H9 (cell line): ENCODE measurements at regions not wholly inside any gene's neighbourhood (a gene's known extent, or its start where the extent isn't known, plus 50 kb on each side); places are given as distances from the start of the nearest gene placed in this dataset.

Experiments used
- DNase-seq: peaks from one replicate; pipeline ENCODE4 v3.0.0-alpha.2; 2017
- H2AFZ ChIP-seq: one replicate; pipeline ENCODE4 v1.6.1; 2013; ENCODE audit warnings: mild to moderate bottlenecking, low read length, control low read depth, moderate library complexity
- H2AK5ac ChIP-seq: 2 replicates; pipeline ENCODE4 v1.6.1; 2013; ENCODE audit warnings: low read length, control low read depth, mixed read lengths; ENCODE audit not compliant: insufficient read length
- H2BK120ac ChIP-seq: one replicate; pipeline ENCODE4 v1.6.1; 2013; ENCODE audit warnings: low read depth, mild to moderate bottlenecking, low read length, control low read depth, inconsistent platforms; ENCODE audit not compliant: poor library complexity, severe bottlenecking
- H2BK12ac ChIP-seq: 2 replicates; pipeline ENCODE4 v1.6.1; 2013; ENCODE audit warnings: low read length, control low read depth, mixed read lengths, low read depth; ENCODE audit not compliant: insufficient read length
- H2BK15ac ChIP-seq: 2 replicates; pipeline ENCODE4 v1.6.1; 2013; ENCODE audit warnings: low read depth, low read length, control low read depth
- H2BK20ac ChIP-seq: one replicate; pipeline ENCODE4 v1.6.1; 2013; ENCODE audit warnings: low read depth, mild to moderate bottlenecking, low read length, control low read depth, inconsistent platforms; ENCODE audit not compliant: poor library complexity, severe bottlenecking
- H2BK5ac ChIP-seq: 2 replicates; pipeline ENCODE4 v1.6.1; 2013; ENCODE audit warnings: low read length, control low read depth, mixed read lengths; ENCODE audit not compliant: insufficient read length
- H3K14ac ChIP-seq: 2 replicates; pipeline ENCODE4 v1.6.1; 2013; ENCODE audit warnings: low read length, control low read depth; ENCODE audit not compliant: insufficient read depth
- H3K18ac ChIP-seq: 2 replicates; pipeline ENCODE4 v1.6.1; 2013; ENCODE audit warnings: low read depth, mild to moderate bottlenecking, mixed read lengths, low read length, control low read depth; ENCODE audit not compliant: insufficient read length
- H3K23ac ChIP-seq: 2 replicates; pipeline ENCODE4 v1.6.1; 2013; ENCODE audit warnings: low read length, control low read depth, mixed read lengths, low read depth; ENCODE audit not compliant: insufficient read length
- H3K23me2 ChIP-seq: 2 replicates; pipeline ENCODE4 v1.6.1; 2013; ENCODE audit warnings: low read depth, mild to moderate bottlenecking, mixed read lengths, low read length, control low read depth; ENCODE audit not compliant: insufficient read length, poor library complexity, severe bottlenecking
- H3K27ac ChIP-seq: 2 replicates; pipeline ENCODE4 v1.5.1; 2013; ENCODE audit warnings: low read length, control low read depth, mixed read lengths, low read depth; ENCODE audit not compliant: insufficient read length
- H3K27me3 ChIP-seq: 2 replicates; pipeline ENCODE4 v1.6.1; 2013; ENCODE audit warnings: low read length, control low read depth, inconsistent platforms; ENCODE audit not compliant: insufficient read depth
- H3K4ac ChIP-seq: 2 replicates; pipeline ENCODE4 v1.6.1; 2013; ENCODE audit warnings: low read depth, mild to moderate bottlenecking, control low read depth, inconsistent platforms, low read length, moderate library complexity
- H3K4me1 ChIP-seq: 2 replicates; pipeline ENCODE4 v1.6.1; 2013; ENCODE audit warnings: low read length, control low read depth, inconsistent platforms; ENCODE audit not compliant: insufficient read depth
- H3K4me2 ChIP-seq: 2 replicates; pipeline ENCODE4 v1.6.1; 2013; ENCODE audit warnings: low read length, control low read depth, mixed read lengths; ENCODE audit not compliant: insufficient read length, insufficient read depth
- H3K56ac ChIP-seq: 2 replicates; pipeline ENCODE4 v1.6.1; 2013; ENCODE audit warnings: low read depth, mild to moderate bottlenecking, mixed read lengths, low read length, control low read depth; ENCODE audit not compliant: insufficient read length
- H3K79me1 ChIP-seq: 2 replicates; pipeline ENCODE4 v1.6.1; 2013; ENCODE audit warnings: low read depth, mild to moderate bottlenecking, moderate library complexity, low read length, control low read depth, inconsistent platforms; ENCODE audit not compliant: insufficient read depth, poor library complexity, severe bottlenecking
- H3K79me2 ChIP-seq: 2 replicates; pipeline ENCODE4 v1.6.1; 2013; ENCODE audit warnings: low read length, control low read depth, inconsistent platforms; ENCODE audit not compliant: insufficient read depth
- H3K9ac ChIP-seq: 2 replicates; pipeline ENCODE4 v1.6.1; 2013; ENCODE audit warnings: low read length, control low read depth, mixed read lengths; ENCODE audit not compliant: insufficient read length; ENCODE audit errors: extremely low read depth
- H3K9me3 ChIP-seq: one replicate; pipeline ENCODE4 v1.6.1; 2013; ENCODE audit warnings: low read depth, low read length, inconsistent platforms; ENCODE audit not compliant: control insufficient read depth
- H3T11ph ChIP-seq: one replicate; pipeline ENCODE4 v1.6.1; 2013; ENCODE audit warnings: mild to moderate bottlenecking, low read length, control low read depth, inconsistent platforms
- H4K20me1 ChIP-seq: one replicate; pipeline ENCODE4 v1.6.1; 2013; ENCODE audit not compliant: control insufficient read depth, insufficient read length, insufficient read depth
- H4K5ac ChIP-seq: 2 replicates; pipeline ENCODE4 v1.6.1; 2013; ENCODE audit warnings: low read depth, mild to moderate bottlenecking, mixed read lengths, low read length, control low read depth; ENCODE audit not compliant: insufficient read length
- H4K8ac ChIP-seq: replicated peaks from 2 replicates; pipeline ENCODE4 v1.6.1; 2013; ENCODE audit warnings: low read length, control low read depth, mixed read lengths, low read depth; ENCODE audit not compliant: insufficient read length
- H4K91ac ChIP-seq: 2 replicates; pipeline ENCODE4 v1.6.1; 2013; ENCODE audit warnings: low read depth, mild to moderate bottlenecking, moderate library complexity, mixed read lengths, low read length, control low read depth; ENCODE audit not compliant: insufficient read length
- H3K27ac Mint-ChIP-seq, 3 experiments: 2 replicates in 2 of 3; 3 replicates in 1 of 3; pipeline ENCODE4 v1.8.0; 2020 to 2021; ENCODE audit warnings: mixed read lengths in 3 of 3, mild to moderate bottlenecking in 1 of 3, moderate library complexity in 1 of 3
- H3K27me3 Mint-ChIP-seq: 2 replicates; pipeline ENCODE4 v1.8.0; 2021; ENCODE audit warnings: low read depth, mild to moderate bottlenecking, moderate library complexity, mixed read lengths
- H3K36me3 Mint-ChIP-seq, 3 experiments: 2 replicates in 2 of 3; 3 replicates in 1 of 3; pipeline ENCODE4 v1.8.0; 2020 to 2021; ENCODE audit warnings: low read depth in 3 of 3, mixed read lengths in 3 of 3; ENCODE audit not compliant: insufficient read depth in 1 of 3
- H3K4me1 Mint-ChIP-seq, 2 experiments: 2 replicates each; pipeline ENCODE4 v1.8.0; 2020; ENCODE audit warnings: mixed read lengths in 2 of 2
- H3K4me3 Mint-ChIP-seq, 2 experiments: 2 replicates in 1 of 2; 3 replicates in 1 of 2; pipeline ENCODE4 v1.8.0; 2020 to 2021; ENCODE audit warnings: mild to moderate bottlenecking in 2 of 2, mixed read lengths in 2 of 2, moderate library complexity in 1 of 2
- H3K9me3 Mint-ChIP-seq, 2 experiments: 2 replicates in 1 of 2; 3 replicates in 1 of 2; pipeline ENCODE4 v1.8.0; 2020; ENCODE audit warnings: mild to moderate bottlenecking in 2 of 2, mixed read lengths in 2 of 2, moderate library complexity in 1 of 2
- WGBS: extraction: QIAGEN DNeasy Blood & Tissue Kit; methylation state at CpG from one replicate; pipeline ENCODE4 v1.1.7; 2013; ENCODE audit warnings: missing lambda C conversion rate, low lambda C conversion rate, mixed read lengths; ENCODE audit not compliant: insufficient read length; ENCODE audit errors: extremely low coverage; 5-methylcytosine and 5-hydroxymethylcytosine counted together
- TF ChIP-seq, protein P1 (sequence below): fragments of 200-600 bp; sonication (generic); conservative IDR thresholded peaks from 3 replicates; pipeline ENCODE4 v1.8.0; 2021; ENCODE audit warnings: antibody characterized with exemption, mild to moderate bottlenecking

DNA sequence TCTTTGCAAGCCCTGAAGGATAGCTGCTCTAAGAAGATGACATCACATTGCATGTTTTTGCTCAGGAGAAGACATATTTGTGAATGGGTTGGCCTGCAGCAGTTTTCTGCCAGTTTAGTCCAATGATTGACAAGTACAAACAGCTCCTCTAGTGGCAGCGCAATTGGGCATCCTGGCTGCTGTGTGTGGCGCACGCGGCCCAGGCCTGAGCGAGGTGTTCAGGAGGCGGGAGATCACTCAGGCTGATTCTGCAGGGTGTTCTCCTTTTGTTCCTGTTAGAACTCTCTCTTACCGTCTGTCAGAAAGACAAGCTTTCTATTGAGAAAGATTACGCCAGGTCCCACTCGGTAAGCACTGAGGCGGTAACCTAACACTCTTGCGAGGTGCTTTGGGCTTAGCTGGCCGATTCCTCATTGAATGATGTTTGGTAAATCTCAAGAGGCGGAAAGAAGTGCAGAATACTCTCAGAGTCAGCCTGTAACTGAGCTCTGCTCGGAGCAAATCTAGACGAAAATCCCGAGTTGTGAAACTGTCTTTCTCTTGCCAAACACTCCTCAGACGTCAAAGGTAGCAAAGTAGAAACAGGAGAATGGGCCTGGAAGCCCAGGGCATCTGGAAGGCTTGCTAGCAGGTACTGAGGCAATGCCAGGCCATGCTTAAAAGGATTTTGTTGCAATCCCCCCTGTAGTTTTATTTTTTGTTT is 219.2 kb upstream of the BMPER start:
- no peaks in the 10 kb centered on the region for H3K79me1 ChIP-seq
- DNase-seq: peak; percentile 54
- no peak overlapping the region for H3K4me3 Mint-ChIP-seq
- H3K79me2 ChIP-seq: no peaks in the 10 kb centered on the region
- no peaks in the 10 kb centered on the region for H3K4me1 ChIP-seq
- H3K27ac ChIP-seq: no peak overlapping the region
- no peaks in the 10 kb centered on the region for H3K4me1 Mint-ChIP-seq
- H3T11ph ChIP-seq: no peak overlapping the region
- H3K27me3 Mint-ChIP-seq: no peaks in the 10 kb centered on the region
- H3K14ac ChIP-seq: no peak overlapping the region
- H3K4ac ChIP-seq: no peak overlapping the region
- no peak overlapping the region for H2BK15ac ChIP-seq
- TF ChIP-seq, protein P1, sequence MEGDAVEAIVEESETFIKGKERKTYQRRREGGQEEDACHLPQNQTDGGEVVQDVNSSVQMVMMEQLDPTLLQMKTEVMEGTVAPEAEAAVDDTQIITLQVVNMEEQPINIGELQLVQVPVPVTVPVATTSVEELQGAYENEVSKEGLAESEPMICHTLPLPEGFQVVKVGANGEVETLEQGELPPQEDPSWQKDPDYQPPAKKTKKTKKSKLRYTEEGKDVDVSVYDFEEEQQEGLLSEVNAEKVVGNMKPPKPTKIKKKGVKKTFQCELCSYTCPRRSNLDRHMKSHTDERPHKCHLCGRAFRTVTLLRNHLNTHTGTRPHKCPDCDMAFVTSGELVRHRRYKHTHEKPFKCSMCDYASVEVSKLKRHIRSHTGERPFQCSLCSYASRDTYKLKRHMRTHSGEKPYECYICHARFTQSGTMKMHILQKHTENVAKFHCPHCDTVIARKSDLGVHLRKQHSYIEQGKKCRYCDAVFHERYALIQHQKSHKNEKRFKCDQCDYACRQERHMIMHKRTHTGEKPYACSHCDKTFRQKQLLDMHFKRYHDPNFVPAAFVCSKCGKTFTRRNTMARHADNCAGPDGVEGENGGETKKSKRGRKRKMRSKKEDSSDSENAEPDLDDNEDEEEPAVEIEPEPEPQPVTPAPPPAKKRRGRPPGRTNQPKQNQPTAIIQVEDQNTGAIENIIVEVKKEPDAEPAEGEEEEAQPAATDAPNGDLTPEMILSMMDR: peak; percentile 52
- no peaks in the 10 kb centered on the region for H3K36me3 Mint-ChIP-seq
- no peak overlapping the region for H2BK12ac ChIP-seq
- no peak overlapping the region for H2BK20ac ChIP-seq
- no peaks in the 10 kb centered on the region for H3K23me2 ChIP-seq
- H3K23ac ChIP-seq: no peak overlapping the region
- no peaks in the 10 kb centered on the region for H3K27me3 ChIP-seq
- H3K56ac ChIP-seq: no peak overlapping the region
- no peak overlapping the region for H3K27ac Mint-ChIP-seq
- H3K9me3 Mint-ChIP-seq: no peaks in the 10 kb centered on the region
- no peak overlapping the region for H3K18ac ChIP-seq
- no peak overlapping the region for H2AFZ ChIP-seq
- H3K4me2 ChIP-seq: no peak overlapping the region
- no peak overlapping the region for H2BK5ac ChIP-seq
- no peak overlapping the region for H3K9ac ChIP-seq
- no peak overlapping the region for H4K5ac ChIP-seq
- no peak overlapping the region for H4K8ac ChIP-seq
- H2AK5ac ChIP-seq: no peak overlapping the region
- WGBS: no CpG with 5 or more reads among the region's 17 CpGs
- no peak overlapping the region for H2BK120ac ChIP-seq
- no peaks in the 10 kb centered on the region for H3K9me3 ChIP-seq
- no peak overlapping the region for H4K91ac ChIP-seq
- H4K20me1 ChIP-seq: no peaks in the 10 kb centered on the region
